Amygdala (tissue), 56 donors: ENCODE measurements at regions not wholly inside any gene's neighbourhood (a gene's known extent, or its start where the extent isn't known, plus 50 kb on each side); places are given as distances from the start of the nearest gene placed in this dataset.

Experiments
- DNase-seq, 56 donors: peaks; one replicate each; lab custom pipeline; 2025; lab: John Stamatoyannopoulos, UW

GRCh38 chr10:10930979-10931743 is 86.5 kb upstream of the CELF2 start:
- no peak for DNase-seq

- no peak for DNase-seq
Measured at GRCh38 chr10:10935032-10935431, 82.6 kb upstream of the CELF2 start.

GRCh38 chr10:10938676-10939075 is 79.0 kb upstream of the CELF2 start:
- no peak for DNase-seq

- no peak for DNase-seq
Measured at GRCh38 chr10:10941127-10941730, 76.4 kb upstream of the CELF2 start.

- DNase-seq, result no peak
Measured at GRCh38 chr10:10942441-10942840, 75.2 kb upstream of the CELF2 start.

GRCh38 chr10:10946081-10946480 is 71.6 kb upstream of the CELF2 start:
- no peak for DNase-seq

- no peak for DNase-seq
Measured at GRCh38 chr10:10946801-10947200, 70.9 kb upstream of the CELF2 start.

GRCh38 chr10:10951675-10952074 is 66.0 kb upstream of the CELF2 start:
- peak in 1 of 56 donors; percentile 19 for DNase-seq

- no peak for DNase-seq
Measured at GRCh38 chr10:10952800-10953199, 64.9 kb upstream of the CELF2 start.

GRCh38 chr10:10956681-10957542 is 60.8 kb upstream of the CELF2 start:
- DNase-seq, result no peak

GRCh38 chr10:10958041-10958440 is 59.6 kb upstream of the CELF2 start:
- DNase-seq, result no peak

- DNase-seq, result no peak
Measured at GRCh38 chr10:10959666-10960065, 58.0 kb upstream of the CELF2 start.

GRCh38 chr10:10960534-10960933 is 57.1 kb upstream of the CELF2 start:
- no peak for DNase-seq

GRCh38 chr10:10961072-10961471 is 56.6 kb upstream of the CELF2 start:
- no peak for DNase-seq

GRCh38 chr10:10967029-10967428 is 50.6 kb upstream of the CELF2 start:
- DNase-seq, result no peak

GRCh38 chr10:10967581-10968256 is 50.0 kb upstream of the CELF2 start:
- DNase-seq, result no peak
